IPS-18c (cell line): ENCODE measurements at regions not wholly inside any gene's neighbourhood (a gene's known extent, or its start where the extent isn't known, plus 50 kb on each side); places are given as distances from the start of the nearest gene placed in this dataset.

ENCODE experiments used
- H3K4me3 ChIP-seq: 2 replicates; pipeline ENCODE4 v1.7.0; 2013; ENCODE audit warnings: low read depth, mild to moderate bottlenecking, low read length, moderate library complexity; ENCODE audit not compliant: insufficient read depth
- H3K9me3 ChIP-seq: one replicate; pipeline ENCODE4 v1.6.1; 2013; ENCODE audit warnings: mild to moderate bottlenecking, low read length, moderate library complexity; ENCODE audit not compliant: control insufficient read depth, insufficient read depth

DNA sequence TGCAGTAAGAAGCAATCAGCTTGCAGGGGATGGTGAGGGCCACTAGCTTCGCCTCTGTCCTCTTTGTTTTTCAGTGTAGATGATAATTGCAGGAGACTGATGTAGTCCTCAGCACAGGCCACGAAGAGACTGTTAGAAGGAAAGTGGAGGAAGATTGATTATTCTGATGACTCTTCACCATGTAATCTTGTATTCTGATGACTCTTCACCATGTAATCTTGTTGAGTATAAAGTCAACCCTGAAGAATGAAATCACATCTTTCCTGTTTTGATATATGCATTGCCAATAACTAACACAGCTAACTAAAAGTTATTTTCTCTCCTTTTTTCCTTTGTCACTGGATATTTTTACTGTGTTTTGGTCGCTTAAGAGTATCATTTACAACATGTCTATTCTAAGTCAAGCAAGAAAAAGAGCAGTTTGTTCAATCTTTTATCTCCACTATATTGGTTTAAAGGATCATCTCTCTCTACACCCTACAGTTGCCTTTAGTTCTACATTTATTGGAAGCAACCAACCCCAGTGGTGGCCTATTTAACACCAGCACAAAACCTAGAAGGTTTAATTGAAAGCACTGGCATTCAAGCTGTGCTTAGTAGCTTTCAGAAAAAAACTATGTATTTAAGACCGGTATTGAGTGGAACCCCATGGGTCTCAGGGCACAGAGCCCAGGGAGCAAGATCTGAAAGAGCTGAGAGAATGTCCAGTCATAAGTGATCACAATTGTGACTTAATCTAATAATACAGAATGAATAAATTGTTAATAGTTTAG lies 107.2 kb upstream of the BTBD3 start:
- Histone ChIP-seq H3K9me3 (no peaks in the 10 kb centered on the region), H3K4me3 (no peak overlapping the region)

DNA sequence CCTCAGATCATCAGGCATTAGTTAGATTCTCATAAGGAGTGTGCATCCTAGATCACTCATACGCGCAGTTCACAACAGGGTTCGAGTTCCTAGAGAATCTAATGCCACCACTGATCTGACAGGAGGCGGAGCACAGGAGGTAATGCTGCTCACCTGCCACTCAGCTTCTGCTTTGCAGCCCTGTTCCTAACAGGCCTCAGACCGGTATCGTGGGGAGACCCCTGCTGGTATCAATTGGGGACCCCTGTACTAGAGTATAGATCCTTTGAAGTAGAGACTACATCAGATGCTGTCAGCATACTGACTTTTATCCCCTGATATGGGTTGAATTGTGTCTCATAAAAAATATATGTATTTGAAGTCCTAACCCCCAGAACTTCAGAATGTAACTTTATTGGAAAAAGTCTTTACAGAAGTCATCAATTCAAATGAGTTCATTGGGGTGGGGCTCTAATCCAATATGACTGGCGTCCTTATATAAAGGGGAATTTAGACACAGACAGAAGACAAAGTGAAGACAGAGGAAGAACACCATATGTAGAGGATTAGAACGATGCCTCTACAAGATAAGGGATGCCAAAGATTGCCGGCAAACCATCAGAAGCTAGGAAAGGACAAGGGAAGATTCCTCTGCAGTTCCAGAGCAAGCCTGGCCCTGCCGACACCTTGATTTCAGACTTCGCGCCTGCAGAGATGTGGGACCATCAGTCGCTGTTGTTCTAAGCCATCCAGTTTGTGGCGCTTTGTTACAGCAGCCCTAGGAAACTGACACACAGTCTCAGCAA lies 104.4 kb upstream of the BTBD3 start:
- Histone ChIP-seq H3K4me3 (no peak overlapping the region), H3K9me3 (no peaks in the 10 kb centered on the region)

- H3K4me3 ChIP-seq, result no peak overlapping the region
Observed at GRCh38 chr20:11814267-11814666, 103.4 kb upstream of the BTBD3 start.

GRCh38 chr20:11820838-11821237 lies 96.9 kb upstream of the BTBD3 start:
- Histone ChIP-seq H3K4me3 (no peak overlapping the region), H3K9me3 (no peaks in the 10 kb centered on the region)

More at GRCh38 chr20:11814267-11814666, 103.4 kb upstream of the BTBD3 start:
- H3K9me3 ChIP-seq, result no peaks in the 10 kb centered on the region

- no peak overlapping the region for H3K4me3 ChIP-seq
- H3K9me3 ChIP-seq, result no peaks in the 10 kb centered on the region
Observed at GRCh38 chr20:11822540-11822794, 95.2 kb upstream of the BTBD3 start.

DNA sequence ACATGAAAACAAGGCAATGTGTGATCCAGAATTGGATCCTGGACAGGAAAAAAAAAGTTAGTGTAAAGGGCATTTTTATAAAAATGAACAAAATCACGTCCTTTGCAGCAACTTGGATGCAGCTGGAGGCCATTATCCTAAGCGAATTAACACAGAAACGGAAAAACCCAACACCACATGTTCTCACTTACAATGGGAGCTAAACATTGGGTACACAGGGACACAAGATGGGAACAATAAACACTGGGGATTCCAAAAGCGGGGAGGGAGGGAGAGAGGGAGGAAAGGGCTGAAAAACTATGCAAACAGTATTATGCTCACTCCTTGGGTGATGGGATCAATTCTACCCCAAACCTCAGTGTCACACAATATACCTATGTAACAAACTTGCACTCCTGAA lies 91.4 kb upstream of the BTBD3 start:
- Histone ChIP-seq H3K4me3 (no peak overlapping the region), H3K9me3 (no peaks in the 10 kb centered on the region)

DNA sequence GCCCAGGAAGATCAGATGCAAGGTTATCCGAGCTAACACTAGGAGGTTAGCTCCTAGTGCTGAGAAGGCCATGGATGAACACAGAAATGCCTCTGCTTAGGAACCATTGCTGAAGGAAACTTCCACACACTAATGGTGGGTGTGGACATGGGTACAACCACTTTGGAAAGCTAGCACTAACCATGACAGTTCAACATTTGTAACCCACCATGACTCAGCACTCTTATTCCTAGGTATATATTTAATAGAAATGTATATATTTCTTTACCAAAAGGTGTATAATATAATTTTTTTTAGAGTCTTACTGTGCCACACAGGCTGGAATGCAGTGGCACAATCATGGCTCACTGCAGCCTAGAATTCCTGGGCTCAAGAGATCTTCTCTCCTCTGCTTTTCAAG lies 85.3 kb upstream of the BTBD3 start:
- H3K4me3 ChIP-seq, result no peak overlapping the region
- H3K9me3 ChIP-seq, result no peaks in the 10 kb centered on the region

DNA sequence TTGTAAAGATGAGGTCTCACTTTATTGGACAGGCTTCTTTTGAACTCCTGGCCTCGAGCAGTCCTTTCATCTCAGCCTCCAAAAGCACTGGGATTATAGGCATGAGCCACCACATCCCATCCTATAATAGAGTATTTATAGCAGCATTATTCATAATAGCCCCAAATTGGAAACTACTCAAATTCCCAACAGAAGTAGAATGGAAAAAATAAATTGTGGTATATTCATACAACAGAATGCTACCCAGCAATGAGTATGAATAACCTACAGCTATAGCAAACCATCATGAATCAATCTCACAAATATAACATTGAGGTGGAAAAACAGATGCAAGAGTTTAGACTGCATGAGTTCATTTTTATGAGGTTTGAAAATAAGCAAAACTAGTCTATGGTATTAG lies 84.8 kb upstream of the BTBD3 start:
- Histone ChIP-seq H3K9me3 (no peaks in the 10 kb centered on the region), H3K4me3 (no peak overlapping the region)

DNA sequence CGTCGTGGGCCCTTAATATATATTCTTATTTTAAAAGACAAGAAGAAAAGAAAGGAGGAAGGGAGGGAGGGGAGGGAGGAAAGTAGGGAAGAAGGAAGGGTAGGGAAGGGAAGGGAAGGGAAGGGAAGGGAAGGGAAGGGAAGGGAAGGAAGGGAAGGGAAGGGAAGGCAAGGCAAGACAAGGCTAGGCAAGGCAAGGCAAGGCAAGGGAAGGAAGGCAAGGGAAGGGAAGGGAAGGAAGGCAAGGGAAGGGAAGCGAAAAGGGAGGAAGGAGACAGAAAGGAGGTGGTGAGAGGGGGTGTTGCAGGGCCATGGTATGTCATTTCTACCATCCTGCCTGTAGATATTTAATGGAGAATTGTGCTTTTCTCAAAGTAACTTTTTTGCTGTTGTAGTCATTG lies 83.9 kb upstream of the BTBD3 start:
- no peaks in the 10 kb centered on the region for H3K9me3 ChIP-seq
- no peak overlapping the region for H3K4me3 ChIP-seq

GRCh38 chr20:11838076-11838636 lies 79.5 kb upstream of the BTBD3 start:
- Histone ChIP-seq H3K9me3 (no peaks in the 10 kb centered on the region), H3K4me3 (no peak overlapping the region)

DNA sequence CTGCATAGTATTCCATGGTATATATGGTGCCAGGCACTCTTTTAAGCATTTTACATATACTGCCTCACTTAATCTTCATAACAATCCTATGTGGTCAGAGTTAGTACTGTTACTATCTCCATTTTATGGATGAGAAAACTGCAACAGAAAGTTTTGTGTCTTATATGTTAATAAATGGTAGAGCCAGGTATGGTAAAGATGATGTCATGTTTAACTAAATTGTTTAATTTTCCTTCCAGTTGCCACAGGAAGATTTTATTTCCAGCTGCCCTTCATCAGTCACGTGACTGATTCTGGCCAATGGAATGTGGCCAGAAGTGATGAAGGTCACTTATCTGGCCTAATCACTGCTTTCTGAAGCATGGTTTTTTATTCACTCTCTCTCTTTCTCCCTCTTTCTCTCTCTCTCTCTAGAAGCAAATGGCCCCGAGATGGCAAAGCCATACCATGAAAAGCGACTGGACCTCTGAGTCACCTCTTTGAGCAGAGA lies 75.7 kb upstream of the BTBD3 start:
- no peaks in the 10 kb centered on the region for H3K9me3 ChIP-seq
- H3K4me3 ChIP-seq, result no peak overlapping the region

DNA sequence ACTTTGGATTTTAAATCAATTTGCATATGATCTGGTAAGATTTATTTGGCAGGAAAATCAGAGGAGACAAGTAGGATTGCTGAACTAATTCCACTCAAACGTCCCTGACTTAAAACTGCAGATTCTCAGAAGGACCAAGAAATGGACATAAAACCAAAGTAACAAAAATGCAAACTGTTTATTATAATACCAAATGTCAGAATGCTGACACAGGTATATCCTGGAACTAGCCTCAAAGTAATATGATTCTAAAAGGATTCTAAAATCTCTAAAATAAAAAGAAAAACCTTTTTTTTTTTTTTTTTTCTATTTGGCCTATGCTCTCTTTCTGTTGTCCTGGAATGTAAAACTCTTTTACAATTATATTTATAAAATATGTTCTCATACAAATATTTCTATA lies 74.4 kb upstream of the BTBD3 start:
- Histone ChIP-seq H3K9me3 (no peaks in the 10 kb centered on the region), H3K4me3 (no peak overlapping the region)

DNA sequence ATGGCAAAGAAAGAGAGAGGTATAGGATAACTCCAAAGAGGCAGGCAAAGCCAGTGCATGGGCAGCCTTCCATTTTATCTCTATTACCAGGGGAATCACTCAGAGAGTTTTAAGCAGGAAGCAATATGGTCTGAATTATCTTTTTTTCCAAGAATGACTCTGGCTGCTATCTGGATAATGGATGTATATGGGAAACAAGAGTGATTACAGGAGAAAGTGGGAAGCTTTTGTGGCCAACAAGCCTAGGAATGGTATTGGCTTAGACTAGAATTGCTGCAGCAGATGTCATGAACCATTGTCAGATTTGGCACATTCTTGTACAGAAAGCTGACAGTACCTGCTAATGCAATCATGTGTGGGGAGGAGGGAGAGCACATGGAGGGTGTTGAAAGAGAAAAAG lies 73.0 kb upstream of the BTBD3 start:
- H3K4me3 ChIP-seq, result no peak overlapping the region
- no peaks in the 10 kb centered on the region for H3K9me3 ChIP-seq

DNA sequence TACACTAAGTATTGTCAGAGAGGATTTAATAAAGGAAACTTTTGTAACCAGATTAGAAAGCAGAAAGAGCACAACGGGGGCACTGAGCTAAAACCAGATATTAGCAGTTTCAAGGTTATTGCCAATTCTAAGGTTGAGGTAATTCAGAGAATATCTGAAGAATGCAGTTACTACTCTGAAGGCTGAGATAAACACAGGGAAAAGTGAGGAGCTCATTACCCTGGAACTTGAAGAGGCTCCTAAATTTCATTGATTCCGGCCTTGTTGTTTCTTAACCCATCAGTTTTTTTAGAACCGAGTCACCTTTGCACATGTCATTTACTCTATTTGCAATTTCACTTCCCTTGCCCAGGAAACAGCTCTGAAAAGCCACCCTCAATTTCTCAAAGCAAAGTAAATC lies 72.4 kb upstream of the BTBD3 start:
- Histone ChIP-seq H3K9me3 (no peaks in the 10 kb centered on the region), H3K4me3 (no peak overlapping the region)

DNA sequence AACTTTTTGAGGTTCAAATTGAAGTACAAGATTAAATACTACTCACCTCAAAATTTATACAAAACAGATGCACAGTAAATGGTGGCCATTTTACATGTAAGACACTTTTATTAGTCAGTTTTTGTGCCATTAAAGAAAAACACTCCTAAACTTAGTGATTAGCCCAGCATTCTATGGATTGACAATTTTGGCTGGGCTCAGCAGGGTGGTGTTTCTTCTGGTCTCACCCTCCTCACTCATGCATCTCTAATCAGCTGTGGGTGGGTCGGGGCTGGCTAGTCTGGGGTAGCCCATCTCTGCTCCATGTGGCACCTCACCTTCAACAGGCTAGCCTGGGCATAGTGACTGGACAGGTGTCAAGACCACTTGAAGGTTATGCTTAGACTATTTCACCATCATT lies 71.6 kb upstream of the BTBD3 start:
- Histone ChIP-seq H3K9me3 (no peaks in the 10 kb centered on the region), H3K4me3 (no peak overlapping the region)

GRCh38 chr20:11847827-11848226 lies 69.9 kb upstream of the BTBD3 start:
- H3K9me3 ChIP-seq, result no peaks in the 10 kb centered on the region
- no peak overlapping the region for H3K4me3 ChIP-seq

- Histone ChIP-seq H3K4me3 (no peak overlapping the region), H3K9me3 (no peaks in the 10 kb centered on the region)
Observed at GRCh38 chr20:11849270-11849915, 68.3 kb upstream of the BTBD3 start.
